H1 (cell line): ENCODE measurements at regions not wholly inside any gene's neighbourhood (a gene's known extent, or its start where the extent isn't known, plus 50 kb on each side); places are given as distances from the start of the nearest gene placed in this dataset.

Experiments used
- EP300 ChIP-seq, 2 experiments: IDR thresholded peaks; 1 replicate in 1 of 2; 2 replicates in 1 of 2; pipeline ENCODE4 v1.6.1; 2011 to 2012; ENCODE audit warnings: low read depth in 2 of 2, low read length in 2 of 2, mild to moderate bottlenecking in 2 of 2, borderline replicate concordance in 1 of 2, inconsistent platforms in 1 of 2, moderate library complexity in 1 of 2
- MAFK ChIP-seq: IDR thresholded peaks from 2 replicates; pipeline ENCODE4 v1.6.1; 2012; ENCODE audit warnings: low read depth, mild to moderate bottlenecking, improper control_type of control experiment, low read length
- RBBP5 ChIP-seq: IDR thresholded peaks from 2 replicates; pipeline ENCODE4 v1.7.1; 2012; ENCODE audit warnings: low read depth, mild to moderate bottlenecking, inconsistent platforms, low read length, moderate library complexity, borderline replicate concordance
- RNF2 ChIP-seq: fragments of 200-900, 300-1000 bp; sonication (generic); IDR thresholded peaks from 2 replicates; pipeline ENCODE4 v1.7.1; 2016; ENCODE audit warnings: borderline replicate concordance, low read depth, mild to moderate bottlenecking, antibody characterized with exemption, low read length; ENCODE audit not compliant: poor library complexity, severe bottlenecking; ENCODE audit errors: missing control alignments
- YY1 ChIP-seq: IDR thresholded peaks from 2 replicates; pipeline ENCODE4 v1.6.1; 2011; ENCODE audit warnings: low read depth, mild to moderate bottlenecking, low read length

- TF ChIP-seq RNF2 (no peak), YY1 (no peak), MAFK (no peak), RBBP5 (no peak), EP300 (IDR thresholded peaks at IDR 0.05; ENCODE audit: borderline replicate concordance in 1 of 2, low read depth in 2 of 2, low read length in 2 of 2) (no peak)
- TF ChIP-seq, all 59 proteins: peak for 0
These were observed 305.4 kb upstream of the LDB2 start (continued) for GRCh38 chr4:17203797-17204196.
